Endothelial cell of umbilical vein (primary cell): ENCODE measurements at regions not wholly inside any gene's neighbourhood (a gene's known extent, or its start where the extent isn't known, plus 50 kb on each side); places are given as distances from the start of the nearest gene placed in this dataset.

ENCODE experiments used
- EZH2 ChIP-seq: IDR thresholded peaks from 2 replicates; pipeline ENCODE4 v1.6.1; 2012; ENCODE audit warnings: borderline replicate concordance, low read depth, mild to moderate bottlenecking, moderate library complexity, low read length, inconsistent platforms; ENCODE audit not compliant: severe bottlenecking
- FOS ChIP-seq: IDR thresholded peaks from 2 replicates; pipeline ENCODE4 v1.6.1; 2011; ENCODE audit warnings: mild to moderate bottlenecking, low read length, moderate library complexity, borderline replicate concordance; ENCODE audit not compliant: insufficient read depth
- GATA2 ChIP-seq: IDR thresholded peaks from 2 replicates; pipeline ENCODE4 v1.7.0; 2011; ENCODE audit warnings: low read depth, mild to moderate bottlenecking, moderate library complexity, mixed read lengths, low read length; ENCODE audit not compliant: insufficient read length, insufficient read depth
- JUN ChIP-seq: IDR thresholded peaks from 2 replicates; pipeline ENCODE4 v1.6.1; 2011; ENCODE audit warnings: borderline replicate concordance, low read depth; ENCODE audit not compliant: insufficient read length, insufficient read depth
- MYC ChIP-seq: IDR thresholded peaks from one replicate; pipeline ENCODE4 v1.6.1; 2011; ENCODE audit warnings: mild to moderate bottlenecking, low read depth, low read length
- POLR2A ChIP-seq: IDR thresholded peaks from 2 replicates; pipeline ENCODE4 v1.6.1; 2012; ENCODE audit warnings: low read depth, mild to moderate bottlenecking, control low read depth, low read length
- POLR2AphosphoS5 ChIP-seq: IDR thresholded peaks from 2 replicates; pipeline ENCODE4 v1.6.1; 2012; ENCODE audit warnings: low read depth, mild to moderate bottlenecking, control low read depth, low read length, moderate library complexity; ENCODE audit not compliant: insufficient read depth
- TF ChIP-seq, protein P1 (sequence below), 2 donors: IDR thresholded peaks; 1 replicate in 1 of 2; 2 replicates in 1 of 2; pipeline ENCODE4 v1.5.1; 2011; ENCODE audit warnings: low read length in 2 of 2, mild to moderate bottlenecking in 2 of 2, moderate library complexity in 2 of 2, control low read depth in 1 of 2, inconsistent platforms in 1 of 2, low read depth in 1 of 2; ENCODE audit not compliant: insufficient read depth in 1 of 2; ENCODE audit errors: extremely low read depth in 1 of 2

DNA sequence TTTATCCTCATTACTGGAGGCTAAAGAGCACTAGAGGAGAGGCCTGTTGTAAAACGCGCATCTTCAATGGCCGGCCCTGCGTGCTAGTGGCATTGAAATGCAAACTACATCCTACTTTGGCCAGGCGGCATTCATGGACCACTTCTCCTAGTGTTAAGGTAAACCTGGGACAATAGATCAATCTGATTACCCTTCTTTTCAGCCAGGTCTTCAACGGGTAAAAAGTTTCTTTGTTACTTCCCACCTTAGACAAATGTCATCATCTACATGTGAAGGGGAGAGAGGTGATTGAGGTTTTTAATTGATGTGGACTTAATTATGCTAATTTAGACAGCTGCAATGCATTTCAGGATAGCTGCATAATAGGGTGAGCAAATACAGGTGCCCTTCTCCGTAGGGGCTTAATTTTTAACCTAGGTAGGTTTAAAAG lies 628.0 kb downstream of the ZEB2 start:
- TF ChIP-seq, protein P1, sequence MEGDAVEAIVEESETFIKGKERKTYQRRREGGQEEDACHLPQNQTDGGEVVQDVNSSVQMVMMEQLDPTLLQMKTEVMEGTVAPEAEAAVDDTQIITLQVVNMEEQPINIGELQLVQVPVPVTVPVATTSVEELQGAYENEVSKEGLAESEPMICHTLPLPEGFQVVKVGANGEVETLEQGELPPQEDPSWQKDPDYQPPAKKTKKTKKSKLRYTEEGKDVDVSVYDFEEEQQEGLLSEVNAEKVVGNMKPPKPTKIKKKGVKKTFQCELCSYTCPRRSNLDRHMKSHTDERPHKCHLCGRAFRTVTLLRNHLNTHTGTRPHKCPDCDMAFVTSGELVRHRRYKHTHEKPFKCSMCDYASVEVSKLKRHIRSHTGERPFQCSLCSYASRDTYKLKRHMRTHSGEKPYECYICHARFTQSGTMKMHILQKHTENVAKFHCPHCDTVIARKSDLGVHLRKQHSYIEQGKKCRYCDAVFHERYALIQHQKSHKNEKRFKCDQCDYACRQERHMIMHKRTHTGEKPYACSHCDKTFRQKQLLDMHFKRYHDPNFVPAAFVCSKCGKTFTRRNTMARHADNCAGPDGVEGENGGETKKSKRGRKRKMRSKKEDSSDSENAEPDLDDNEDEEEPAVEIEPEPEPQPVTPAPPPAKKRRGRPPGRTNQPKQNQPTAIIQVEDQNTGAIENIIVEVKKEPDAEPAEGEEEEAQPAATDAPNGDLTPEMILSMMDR (IDR thresholded peaks at IDR 0.05; ENCODE audit: extremely low read depth in 1 of 2, insufficient read depth in 1 of 2, low read depth in 1 of 2, low read length in 2 of 2): no peak
- TF ChIP-seq JUN: no peak
- TF ChIP-seq EZH2: no peak
- TF ChIP-seq POLR2A: no peak
- TF ChIP-seq MYC: no peak
- no peak for TF ChIP-seq POLR2AphosphoS5
- TF ChIP-seq FOS: no peak
- TF ChIP-seq GATA2: no peak
